GM12872 (cell line): ENCODE measurements at regions not wholly inside any gene's neighbourhood (a gene's known extent, or its start where the extent isn't known, plus 50 kb on each side); places are given as distances from the start of the nearest gene placed in this dataset.

Experiments
- TF ChIP-seq, protein P1 (sequence below): IDR thresholded peaks from 3 replicates; pipeline ENCODE4 v1.5.1; 2011; ENCODE audit warnings: low read depth, mild to moderate bottlenecking, low read length, moderate library complexity; ENCODE audit not compliant: insufficient read depth

DNA sequence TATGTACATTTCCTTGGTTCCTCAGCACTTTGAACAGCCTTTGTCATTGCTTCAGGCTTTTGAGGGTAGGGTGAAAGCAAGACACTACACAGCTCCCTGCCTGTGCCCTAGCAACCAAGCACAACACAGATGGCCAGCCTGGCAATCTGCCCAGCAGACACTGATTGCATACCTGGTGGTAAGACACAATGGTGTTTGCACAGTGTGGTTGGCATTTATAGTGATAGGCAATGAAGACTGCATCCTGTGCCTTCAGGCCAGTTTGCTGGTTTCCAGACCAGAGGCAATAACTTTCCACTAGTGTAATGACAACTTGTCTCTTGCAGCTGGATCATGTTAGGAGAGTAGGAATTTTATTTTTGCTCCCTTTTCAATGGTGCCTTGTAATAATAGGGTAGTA is 144.5 kb upstream of the TNC start:
- TF ChIP-seq, protein P1, sequence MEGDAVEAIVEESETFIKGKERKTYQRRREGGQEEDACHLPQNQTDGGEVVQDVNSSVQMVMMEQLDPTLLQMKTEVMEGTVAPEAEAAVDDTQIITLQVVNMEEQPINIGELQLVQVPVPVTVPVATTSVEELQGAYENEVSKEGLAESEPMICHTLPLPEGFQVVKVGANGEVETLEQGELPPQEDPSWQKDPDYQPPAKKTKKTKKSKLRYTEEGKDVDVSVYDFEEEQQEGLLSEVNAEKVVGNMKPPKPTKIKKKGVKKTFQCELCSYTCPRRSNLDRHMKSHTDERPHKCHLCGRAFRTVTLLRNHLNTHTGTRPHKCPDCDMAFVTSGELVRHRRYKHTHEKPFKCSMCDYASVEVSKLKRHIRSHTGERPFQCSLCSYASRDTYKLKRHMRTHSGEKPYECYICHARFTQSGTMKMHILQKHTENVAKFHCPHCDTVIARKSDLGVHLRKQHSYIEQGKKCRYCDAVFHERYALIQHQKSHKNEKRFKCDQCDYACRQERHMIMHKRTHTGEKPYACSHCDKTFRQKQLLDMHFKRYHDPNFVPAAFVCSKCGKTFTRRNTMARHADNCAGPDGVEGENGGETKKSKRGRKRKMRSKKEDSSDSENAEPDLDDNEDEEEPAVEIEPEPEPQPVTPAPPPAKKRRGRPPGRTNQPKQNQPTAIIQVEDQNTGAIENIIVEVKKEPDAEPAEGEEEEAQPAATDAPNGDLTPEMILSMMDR: no peak

DNA sequence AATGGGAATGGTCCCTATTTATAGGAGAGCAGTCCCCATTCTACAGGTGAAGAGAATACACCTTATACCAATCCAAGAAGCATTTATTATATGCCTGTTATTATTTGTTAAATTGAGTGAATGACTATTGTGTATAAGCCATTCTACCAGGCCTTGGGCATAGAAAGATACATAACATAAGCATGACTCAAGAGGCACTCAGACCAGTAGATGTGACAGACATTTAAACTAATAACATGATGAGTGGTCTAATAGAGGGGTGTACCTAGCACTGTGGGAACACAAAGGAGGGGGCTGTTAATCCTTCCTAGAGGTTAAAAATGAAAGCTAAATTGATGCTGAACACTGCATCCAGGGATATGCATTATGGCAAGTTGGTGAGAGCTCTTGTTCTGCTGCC is 145.0 kb upstream of the TNC start:
- TF ChIP-seq, protein P1: no peak

DNA sequence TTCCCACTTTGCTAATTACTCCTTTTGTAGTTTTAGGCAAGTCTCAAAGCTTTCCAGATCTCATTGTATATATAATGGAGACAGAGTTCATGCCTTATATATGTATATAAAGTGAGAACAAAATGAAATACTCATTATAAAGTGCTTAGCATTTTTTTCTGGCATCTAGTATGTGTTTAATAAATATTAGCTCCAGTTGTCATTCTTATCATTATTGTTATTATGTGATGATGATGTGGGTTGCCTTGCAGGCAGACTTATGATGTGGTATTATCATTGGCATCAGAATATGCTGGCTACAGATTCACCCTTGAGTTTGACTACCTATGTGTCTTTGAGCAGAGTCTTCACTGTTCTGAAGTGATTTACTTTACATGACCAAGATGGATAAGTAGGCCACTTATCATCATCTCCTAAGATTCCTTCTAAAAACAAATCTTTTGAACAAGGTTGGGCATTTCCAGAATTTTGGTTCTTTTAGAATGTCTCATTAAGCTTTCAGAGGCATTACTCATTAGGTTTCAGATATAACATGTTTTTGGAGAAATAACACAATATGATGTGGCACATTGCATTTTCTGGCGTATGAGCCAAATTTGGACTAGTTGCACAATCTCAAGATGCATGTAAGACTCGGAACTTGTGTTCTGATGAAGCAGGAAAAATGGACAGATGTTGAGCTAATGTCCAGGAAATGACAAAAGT is 145.6 kb upstream of the TNC start:
- TF ChIP-seq, protein P1: no peak

DNA sequence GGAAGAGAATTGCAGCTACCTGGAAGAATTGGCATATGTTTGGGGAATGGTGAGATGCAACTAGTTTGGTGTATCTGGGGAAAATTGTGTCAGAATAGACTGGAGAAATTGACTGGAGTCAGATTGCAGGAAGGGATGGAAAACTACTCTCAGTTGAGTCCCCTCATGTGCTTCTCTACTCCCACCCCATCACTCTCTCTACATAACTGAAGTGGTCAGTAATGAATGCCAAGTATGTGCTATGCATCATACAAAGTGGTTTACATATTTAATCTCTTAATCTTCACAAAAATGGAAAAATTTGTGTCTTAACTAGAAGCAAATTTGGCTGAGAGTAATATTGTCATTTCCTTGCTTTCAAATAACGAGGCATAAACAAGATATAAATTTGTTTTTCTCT is 146.4 kb upstream of the TNC start:
- TF ChIP-seq, protein P1: no peak

DNA sequence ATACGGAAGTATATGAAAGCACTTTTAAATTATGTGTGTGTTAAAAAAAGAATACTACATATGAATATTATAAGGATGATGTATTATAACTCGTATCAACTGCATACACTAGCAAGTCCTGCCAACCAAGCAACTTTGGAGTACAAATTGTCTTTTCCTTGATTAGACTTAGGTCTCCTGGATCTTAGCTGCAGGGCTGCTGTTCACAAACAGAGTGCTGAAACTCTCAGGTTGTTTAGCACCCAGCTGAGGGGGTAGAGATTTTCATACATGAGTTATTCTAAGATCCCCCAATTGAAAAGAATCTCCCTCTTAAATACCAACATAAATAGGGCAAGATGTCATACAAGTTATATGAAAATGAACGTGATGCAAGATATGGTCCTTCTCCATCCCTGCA is 149.8 kb upstream of the TNC start:
- TF ChIP-seq, protein P1: no peak

DNA sequence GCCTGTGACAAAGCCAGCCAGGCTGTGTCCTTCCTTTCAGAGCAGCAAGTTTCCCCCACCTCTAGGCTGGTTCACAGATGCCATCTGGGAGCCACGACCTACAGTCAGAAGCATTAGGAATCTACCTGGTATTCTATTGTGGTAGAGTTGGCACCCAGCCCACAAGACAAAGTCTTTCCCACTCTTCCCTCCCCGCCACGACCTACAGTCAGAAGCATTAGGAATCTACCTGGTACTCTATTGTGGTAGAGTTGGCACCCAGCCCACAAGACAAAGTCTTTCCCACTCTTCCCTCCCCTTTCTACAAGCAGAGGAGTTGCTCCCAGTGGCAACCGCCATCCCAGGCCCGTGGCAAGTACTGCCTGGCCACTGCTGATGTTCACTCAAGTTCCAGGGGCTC is 157.8 kb upstream of the TNC start:
- TF ChIP-seq, protein P1: no peak

DNA sequence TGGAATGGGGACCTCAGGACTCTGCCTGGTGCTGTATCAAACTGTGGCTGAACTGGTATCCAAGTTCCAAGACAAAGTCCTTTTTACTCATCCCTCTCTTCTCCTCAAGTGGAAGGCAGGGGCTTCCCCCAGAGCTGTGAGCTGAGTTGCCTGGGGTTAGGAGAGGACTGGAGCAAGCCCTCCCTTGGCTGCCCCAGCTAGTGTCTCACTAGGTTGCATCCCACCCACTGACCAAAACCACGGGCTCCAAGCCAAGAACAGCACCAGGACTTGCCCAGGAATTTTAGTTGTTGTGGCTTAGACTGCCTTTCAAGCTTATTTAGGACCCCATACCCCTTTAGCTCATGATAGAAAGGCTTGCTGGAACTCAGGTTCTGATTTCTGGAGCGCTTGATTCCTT is 158.7 kb upstream of the TNC start:
- TF ChIP-seq, protein P1: no peak
